Adrenal gland (tissue), 9 donors: ENCODE measurements at regions not wholly inside any gene's neighbourhood (a gene's known extent, or its start where the extent isn't known, plus 50 kb on each side); places are given as distances from the start of the nearest gene placed in this dataset.
"Not testable (repeated sequence)": the region's sequence is repeated elsewhere in the genome, so short reads cannot be mapped to it uniquely, and the experiment has no call there.

ENCODE experiments used
- DNase-seq, 7 donors: peaks; one replicate each; pipeline ENCODE4 v3.0.0-alpha.2; 2019 to 2020
- H3K27ac ChIP-seq, 5 donors: fragments of 200-600 bp; sonication (generic) in 4 of 5; 1 replicate in 3 of 5; 2 replicates in 2 of 5; pipeline versions ENCODE4 v1.5.1 to v1.8.0; 2016 to 2020; ENCODE audit warnings: mild to moderate bottlenecking in 1 of 5
- H3K27me3 ChIP-seq: fragments of 200-600 bp; 2 replicates; pipeline ENCODE4 v1.8.0; 2021
- H3K36me3 ChIP-seq, 2 donors: fragments of 200-600 bp; replicated peaks in 1 of 2; 1 replicate in 1 of 2; 2 replicates in 1 of 2; pipeline versions ENCODE4 v1.5.1 to v1.8.0; 2018 to 2022
- H3K4me1 ChIP-seq, 2 donors: fragments of 200-600 bp; replicated peaks in 1 of 2; 1 replicate in 1 of 2; 2 replicates in 1 of 2; pipeline versions ENCODE4 v1.5.1 to v1.8.0; 2018 to 2021
- H3K4me3 ChIP-seq, 4 donors: fragments of 200-600 bp; sonication (generic) in 3 of 4; one replicate each; pipeline ENCODE4 v1.5.1; 2016 to 2018
- H3K9me3 ChIP-seq, 3 donors: fragments of 200-600 bp; sonication (generic) in 1 of 3; replicated peaks in 1 of 3; 1 replicate in 2 of 3; 2 replicates in 1 of 3; pipeline versions ENCODE4 v1.5.1 to v1.8.0; 2016 to 2021
- POLR2A ChIP-seq, 2 donors: fragments of 450-650 bp; IDR thresholded peaks; one replicate each; pipeline ENCODE4 v1.6.1; 2017; ENCODE audit warnings: antibody characterized with exemption in 2 of 2, mild to moderate bottlenecking in 2 of 2, moderate library complexity in 1 of 2
- whole genome bisulfite sequencing, 4 donors: extraction: QIAGEN DNeasy Blood & Tissue Kit in 2 of 4; methylation state at CpG; one replicate each; pipeline versions ENCODE4 v1.1.5 to v1.1.7; 2013 to 2017; 5-methylcytosine and 5-hydroxymethylcytosine counted together
- intact Hi-C, 2 donors: fragments of 100-400 bp; cut with DNase I; formaldehyde crosslinking; loops; one replicate each; pipeline versions ENCODE4 v1.14.1 to v1.15.0; 2022 to 2023
- TF ChIP-seq, protein P1 (sequence below), 6 experiments: fragments of 450-650 bp in 4 of 6; fragments of 200-600 bp in 2 of 6; sonication (generic) in 1 of 6; IDR thresholded peaks; 1 replicate in 5 of 6; 2 replicates in 1 of 6; pipeline versions ENCODE4 v1.5.1 to v1.8.0; 2016 to 2021; ENCODE audit warnings: antibody characterized with exemption in 6 of 6, mild to moderate bottlenecking in 2 of 6, moderate library complexity in 1 of 6
- donor health status: healthy with polysubstance abuse.
- donor health status: Bipolar disorder and iron deficiency.
- donor health status: DM: yes; HTN: yes; CAD: no.
- donor health status: DM: no; HTN: no; CAD: no.
- donor health status: DM: no; HTN: no; CAD: no.

DNA sequence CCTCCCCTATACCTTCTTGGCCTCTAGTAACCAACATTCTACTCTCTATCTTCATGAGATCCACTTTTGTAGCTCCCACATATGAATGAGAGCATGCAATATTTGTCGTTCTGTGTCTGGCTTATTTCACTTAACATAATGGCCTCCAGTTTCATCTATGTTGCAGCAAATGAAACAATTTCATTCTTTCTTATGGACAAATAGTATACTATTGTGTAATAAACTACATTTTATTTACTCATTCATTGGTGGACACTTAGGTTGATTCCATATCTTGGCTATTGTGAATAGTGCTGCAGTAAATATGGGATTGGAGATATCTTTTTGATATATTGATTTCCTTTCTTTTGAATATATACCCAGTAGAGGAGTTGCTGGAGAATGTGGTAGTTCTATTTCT is 151.1 kb downstream of the JRKL start:
- WGBS, 4 donors: 93 to 99% (median 97%) methylated on average over 1 of the region's 1 CpG
- Histone ChIP-seq H3K27me3 (no peaks in the 10 kb centered on the region), H3K27ac (no peak overlapping the region), H3K9me3 (no peaks in the 10 kb centered on the region), H3K36me3 (no peaks in the 10 kb centered on the region), H3K4me3 (no peak overlapping the region), H3K4me1 (peaks cover 6 to 14% of the 10 kb centered on the region in 2 donors)
- no peak for DNase-seq
- intact Hi-C loops: no loop called here
- no peak for TF ChIP-seq POLR2A (IDR thresholded peaks at IDR 0.05)
- TF ChIP-seq, protein P1, sequence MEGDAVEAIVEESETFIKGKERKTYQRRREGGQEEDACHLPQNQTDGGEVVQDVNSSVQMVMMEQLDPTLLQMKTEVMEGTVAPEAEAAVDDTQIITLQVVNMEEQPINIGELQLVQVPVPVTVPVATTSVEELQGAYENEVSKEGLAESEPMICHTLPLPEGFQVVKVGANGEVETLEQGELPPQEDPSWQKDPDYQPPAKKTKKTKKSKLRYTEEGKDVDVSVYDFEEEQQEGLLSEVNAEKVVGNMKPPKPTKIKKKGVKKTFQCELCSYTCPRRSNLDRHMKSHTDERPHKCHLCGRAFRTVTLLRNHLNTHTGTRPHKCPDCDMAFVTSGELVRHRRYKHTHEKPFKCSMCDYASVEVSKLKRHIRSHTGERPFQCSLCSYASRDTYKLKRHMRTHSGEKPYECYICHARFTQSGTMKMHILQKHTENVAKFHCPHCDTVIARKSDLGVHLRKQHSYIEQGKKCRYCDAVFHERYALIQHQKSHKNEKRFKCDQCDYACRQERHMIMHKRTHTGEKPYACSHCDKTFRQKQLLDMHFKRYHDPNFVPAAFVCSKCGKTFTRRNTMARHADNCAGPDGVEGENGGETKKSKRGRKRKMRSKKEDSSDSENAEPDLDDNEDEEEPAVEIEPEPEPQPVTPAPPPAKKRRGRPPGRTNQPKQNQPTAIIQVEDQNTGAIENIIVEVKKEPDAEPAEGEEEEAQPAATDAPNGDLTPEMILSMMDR (IDR thresholded peaks at IDR 0.05): no peak

DNA sequence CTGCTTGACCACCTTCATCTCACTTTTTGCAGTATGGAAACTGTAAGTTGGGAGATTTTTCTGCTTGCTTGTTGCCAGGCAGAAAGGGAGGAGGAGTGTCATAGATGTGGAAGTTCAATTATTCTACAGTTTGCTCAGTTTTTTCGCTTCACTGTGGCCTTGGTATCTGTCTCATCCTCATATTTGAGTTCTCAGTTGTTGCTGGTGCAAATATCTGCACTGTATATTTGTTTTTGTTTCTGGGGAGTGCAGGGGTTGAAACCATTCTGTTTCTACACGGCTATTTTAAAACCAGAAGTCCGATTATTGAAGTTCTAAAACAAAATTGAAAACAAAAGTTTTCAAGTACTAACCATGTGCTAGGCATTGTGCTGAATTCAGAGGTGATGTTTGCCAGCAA is 153.4 kb downstream of the JRKL start:
- 77 to 93% (median 80%) methylated on average over 3 of the region's 3 CpGs for WGBS, 4 donors
- Histone ChIP-seq H3K9me3 (no peaks in the 10 kb centered on the region), H3K27me3 (no peaks in the 10 kb centered on the region), H3K4me1 (peaks cover 6 to 11% of the 10 kb centered on the region in 2 donors), H3K27ac (no peak overlapping the region), H3K36me3 (no peaks in the 10 kb centered on the region), H3K4me3 (no peak overlapping the region)
- no peak for DNase-seq
- TF ChIP-seq POLR2A (IDR thresholded peaks at IDR 0.05): no peak
- TF ChIP-seq, protein P1 (IDR thresholded peaks at IDR 0.05): no peak
- intact Hi-C loops: no loop called here

DNA sequence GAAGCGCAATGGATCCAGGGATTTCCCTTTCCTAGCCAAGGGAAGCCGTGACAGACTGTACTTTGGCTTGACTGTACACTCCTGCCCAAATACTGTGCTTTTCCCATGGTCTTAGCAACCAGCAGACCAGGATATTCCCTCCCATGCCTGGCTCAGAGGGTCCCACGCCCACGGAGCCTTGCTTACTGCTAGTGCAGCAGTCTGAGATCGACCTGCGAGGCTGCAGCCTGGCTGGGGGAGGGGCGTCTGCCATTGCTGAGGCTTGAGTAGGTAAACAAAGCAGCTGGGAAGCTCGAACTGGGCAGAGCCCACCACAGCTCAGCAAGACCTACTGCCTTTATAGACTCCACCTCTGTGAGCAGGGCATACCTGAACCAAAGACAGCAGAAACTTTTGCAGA is 155.4 kb downstream of the JRKL start:
- H3K4me3 ChIP-seq, H3K27me3 ChIP-seq, H3K4me1 ChIP-seq, DNase-seq, H3K9me3 ChIP-seq, H3K36me3 ChIP-seq, H3K27ac ChIP-seq, intact Hi-C loops: not testable (repeated sequence)
- 76 to 83% (median 77%) methylated on average over 4 to 8 of the region's 8 CpGs for WGBS, 4 donors

DNA sequence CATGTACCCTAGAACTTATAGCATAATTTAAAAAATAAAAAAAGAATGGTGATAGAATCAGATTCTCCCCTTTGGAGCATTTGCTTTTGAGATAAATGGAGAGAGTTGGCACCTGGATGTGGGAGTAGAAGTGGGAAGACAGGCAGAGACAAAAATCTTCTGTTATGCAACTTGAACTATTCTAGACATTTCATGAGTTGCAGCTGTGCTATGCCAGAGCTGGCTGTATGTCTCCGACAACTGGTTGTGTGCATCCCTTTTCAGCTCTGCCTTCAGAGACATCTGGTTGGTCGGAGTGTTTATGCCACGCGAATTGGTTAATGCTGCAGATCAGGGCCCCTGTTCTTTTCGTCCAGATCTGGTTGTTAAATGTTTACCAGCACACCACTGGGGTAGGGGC is 161.3 kb downstream of the JRKL start:
- Histone ChIP-seq H3K9me3 (no peaks in the 10 kb centered on the region), H3K4me1 (no peaks in the 10 kb centered on the region), H3K36me3 (no peaks in the 10 kb centered on the region), H3K4me3 (no peak overlapping the region), H3K27ac (no peak overlapping the region), H3K27me3 (no peaks in the 10 kb centered on the region)
- intact Hi-C loops: no loop called here
- 89 to 93% (median 90%) methylated on average over 5 of the region's 5 CpGs for WGBS, 4 donors
- DNase-seq: no peak
- TF ChIP-seq, protein P1 (IDR thresholded peaks at IDR 0.05): no peak
- no peak for TF ChIP-seq POLR2A (IDR thresholded peaks at IDR 0.05)

DNA sequence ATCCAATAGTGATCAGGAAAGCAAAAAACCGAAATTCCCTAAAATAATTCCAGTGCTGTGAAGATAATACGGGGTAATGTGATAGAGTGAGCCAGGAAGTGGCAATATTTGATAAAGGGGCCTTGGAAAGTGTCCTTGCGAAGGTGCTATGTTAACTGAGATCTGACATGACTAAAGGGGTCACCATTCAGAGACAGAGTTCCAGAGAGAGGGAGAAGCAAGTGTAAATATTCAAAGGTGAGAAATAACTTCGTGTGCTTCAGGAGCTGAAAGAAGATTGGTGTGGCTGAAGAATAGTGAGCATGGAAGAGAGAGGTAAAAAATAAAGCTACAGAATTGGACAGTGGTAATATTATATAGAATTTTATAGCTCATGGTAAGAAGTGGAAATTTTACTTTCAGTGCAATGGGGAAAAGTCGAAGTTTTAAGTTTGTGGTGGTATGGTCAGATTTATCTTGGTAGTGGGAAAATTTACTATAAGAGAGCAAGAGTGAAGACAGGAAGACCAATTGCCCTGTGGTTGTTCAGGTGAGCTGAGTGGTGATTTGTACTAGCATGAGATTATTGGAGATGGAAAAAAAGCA is 164.5 kb downstream of the JRKL start:
- Histone ChIP-seq H3K36me3 (no peaks in the 10 kb centered on the region), H3K9me3 (no peaks in the 10 kb centered on the region), H3K27me3 (no peaks in the 10 kb centered on the region), H3K4me3 (no peak overlapping the region), H3K4me1 (no peaks in the 10 kb centered on the region), H3K27ac (no peak overlapping the region)
- intact Hi-C loops: no loop called here
- no peak for DNase-seq
- no peak for TF ChIP-seq POLR2A (IDR thresholded peaks at IDR 0.05)
- TF ChIP-seq, protein P1 (IDR thresholded peaks at IDR 0.05): no peak
- 73 to 85% (median 74%) methylated on average over 5 of the region's 5 CpGs for WGBS, 4 donors

DNA sequence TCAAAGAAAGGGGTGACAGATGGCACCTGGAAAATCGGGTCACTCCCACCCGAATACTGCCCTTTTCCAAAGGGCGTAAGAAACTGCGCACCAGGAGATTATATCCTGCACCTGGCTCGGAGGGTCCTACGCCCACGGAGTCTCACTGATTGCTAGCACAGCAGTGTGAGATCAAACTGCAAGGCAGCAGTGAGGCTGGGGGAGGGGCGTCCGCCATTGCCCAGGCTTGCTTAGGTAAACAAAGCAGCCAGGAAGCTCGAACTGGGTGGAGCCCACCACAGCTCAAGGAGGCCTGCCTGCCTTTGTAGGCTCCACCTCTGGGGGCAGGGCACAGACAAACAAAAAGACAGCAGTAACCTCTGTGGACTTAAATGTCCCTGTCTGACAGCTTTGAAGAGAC is 166.0 kb downstream of the JRKL start:
- H3K4me1 ChIP-seq, intact Hi-C loops, DNase-seq, H3K36me3 ChIP-seq, H3K27me3 ChIP-seq, H3K4me3 ChIP-seq, H3K9me3 ChIP-seq, H3K27ac ChIP-seq: not testable (repeated sequence)
- WGBS, 4 donors: 87 to 96% (median 93%) methylated on average over 7 to 10 of the region's 10 CpGs

DNA sequence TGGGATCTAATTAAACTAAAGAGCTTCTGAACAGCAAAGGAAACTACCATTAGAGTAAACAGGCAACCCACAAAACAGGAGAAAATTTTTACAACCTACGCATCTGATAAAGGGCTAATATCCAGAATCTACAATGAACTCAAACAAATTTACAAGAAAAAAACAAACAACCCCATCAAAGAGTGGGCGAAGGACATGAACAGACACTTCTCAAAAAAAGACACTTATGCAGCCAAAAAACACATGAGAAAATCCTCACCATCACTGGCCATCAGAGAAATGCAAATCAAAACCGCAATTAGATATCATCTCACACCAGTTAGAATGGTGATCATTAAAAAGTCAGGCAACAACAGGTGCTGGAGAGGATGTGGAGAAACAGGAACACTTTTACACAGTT is 170.9 kb downstream of the JRKL start:
- H3K4me1 ChIP-seq, H3K36me3 ChIP-seq, H3K4me3 ChIP-seq, DNase-seq, H3K27ac ChIP-seq, intact Hi-C loops, H3K9me3 ChIP-seq, H3K27me3 ChIP-seq: not testable (repeated sequence)
- WGBS, 4 donors: 88 to 99% (median 97%) methylated on average over 3 of the region's 3 CpGs
